Duodenal mucosa (tissue), 2 donors: ENCODE measurements at regions not wholly inside any gene's neighbourhood (a gene's known extent, or its start where the extent isn't known, plus 50 kb on each side); places are given as distances from the start of the nearest gene placed in this dataset.

Experiments used
- H3K27ac ChIP-seq: one replicate; pipeline ENCODE4 v1.7.0; 2013; ENCODE audit warnings: low read depth, low read length
- H3K27me3 ChIP-seq, 2 donors: one replicate each; pipeline ENCODE4 v1.7.0; 2013; ENCODE audit warnings: low read length in 2 of 2, control low read depth in 1 of 2; ENCODE audit not compliant: insufficient read depth in 2 of 2, control insufficient read depth in 1 of 2
- H3K36me3 ChIP-seq, 2 donors: one replicate each; pipeline ENCODE4 v1.7.0; 2013; ENCODE audit warnings: low read length in 2 of 2, control low read depth in 1 of 2; ENCODE audit not compliant: insufficient read depth in 2 of 2, control insufficient read depth in 1 of 2
- H3K4me1 ChIP-seq, 2 donors: one replicate each; pipeline ENCODE4 v1.7.0; 2013; ENCODE audit warnings: low read length in 2 of 2, control low read depth in 1 of 2; ENCODE audit not compliant: insufficient read depth in 2 of 2, control insufficient read depth in 1 of 2
- H3K4me3 ChIP-seq, 2 donors: one replicate each; pipeline ENCODE4 v1.7.0; 2013; ENCODE audit warnings: low read length in 2 of 2, low read depth in 1 of 2
- H3K9ac ChIP-seq, 2 donors: one replicate each; pipeline ENCODE4 v1.7.0; 2013; ENCODE audit warnings: low read length in 2 of 2, low read depth in 1 of 2
- H3K9me3 ChIP-seq, 2 donors: one replicate each; pipeline ENCODE4 v1.7.0; 2013; ENCODE audit warnings: low read length in 2 of 2, control low read depth in 1 of 2; ENCODE audit not compliant: control insufficient read depth in 1 of 2

DNA sequence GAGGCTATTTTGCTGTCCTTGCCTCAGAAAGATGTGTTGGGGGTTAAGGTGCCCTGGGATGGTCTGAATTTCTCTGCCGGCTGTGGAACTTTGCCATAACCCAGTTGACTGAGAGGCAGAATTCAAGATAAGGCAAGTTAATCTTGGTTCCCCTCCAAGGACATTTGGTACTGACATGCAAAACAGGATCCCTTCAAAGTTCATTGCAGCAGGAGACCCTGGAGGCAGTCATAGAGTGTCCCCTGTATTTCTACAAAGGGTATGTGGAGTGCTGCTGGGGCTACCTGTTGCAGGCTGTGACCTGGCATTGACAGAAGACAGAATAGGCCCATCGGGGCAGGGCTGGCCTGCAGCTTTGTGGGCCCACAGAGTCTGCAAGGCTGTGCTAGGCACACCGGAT, 135.6 kb upstream of the IRX3 start:
- no peak overlapping the region for H3K27ac ChIP-seq
- no peaks in the 10 kb centered on the region for H3K27me3 ChIP-seq
- no peak overlapping the region for H3K9ac ChIP-seq
- H3K4me3 ChIP-seq = no peak overlapping the region
- no peaks in the 10 kb centered on the region for H3K36me3 ChIP-seq
- H3K9me3 ChIP-seq = no peaks in the 10 kb centered on the region
- H3K4me1 ChIP-seq = no peaks in the 10 kb centered on the region

DNA sequence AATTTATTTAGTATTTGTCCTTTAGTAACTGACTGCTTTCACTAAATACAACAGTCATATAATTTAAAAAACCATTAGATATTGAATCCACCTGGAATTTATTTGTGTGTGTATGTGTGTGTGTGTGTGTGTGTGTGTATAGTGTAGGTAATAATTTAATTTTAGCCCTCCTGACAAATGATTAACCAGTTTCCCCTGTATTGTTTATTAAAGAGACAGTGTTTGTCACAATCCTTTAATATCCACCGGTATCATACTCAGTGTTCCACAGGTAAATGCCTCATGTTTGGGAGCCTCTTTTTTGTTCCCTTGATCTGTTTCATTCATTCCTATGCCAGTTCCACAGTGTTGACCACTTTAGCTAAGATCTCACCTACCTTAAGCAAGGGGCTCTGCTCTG, 134.6 kb upstream of the IRX3 start:
- Histone ChIP-seq H3K27ac (no peak overlapping the region), H3K9ac (no peak overlapping the region)

GRCh38 chr16:54418903-54419302, 132.3 kb upstream of the IRX3 start:
- H3K4me1 ChIP-seq = no peaks in the 10 kb centered on the region
- H3K9me3 ChIP-seq = no peaks in the 10 kb centered on the region
- no peaks in the 10 kb centered on the region for H3K36me3 ChIP-seq
- H3K27me3 ChIP-seq = no peaks in the 10 kb centered on the region
- H3K9ac ChIP-seq = no peak overlapping the region
- H3K27ac ChIP-seq = no peak overlapping the region
- H3K4me3 ChIP-seq = no peak overlapping the region

More for the DNA sequence above, 134.6 kb upstream of the IRX3 start:
- Histone ChIP-seq H3K27me3 (no peaks in the 10 kb centered on the region), H3K4me3 (no peak overlapping the region), H3K4me1 (no peaks in the 10 kb centered on the region), H3K36me3 (no peaks in the 10 kb centered on the region), H3K9me3 (no peaks in the 10 kb centered on the region)

DNA sequence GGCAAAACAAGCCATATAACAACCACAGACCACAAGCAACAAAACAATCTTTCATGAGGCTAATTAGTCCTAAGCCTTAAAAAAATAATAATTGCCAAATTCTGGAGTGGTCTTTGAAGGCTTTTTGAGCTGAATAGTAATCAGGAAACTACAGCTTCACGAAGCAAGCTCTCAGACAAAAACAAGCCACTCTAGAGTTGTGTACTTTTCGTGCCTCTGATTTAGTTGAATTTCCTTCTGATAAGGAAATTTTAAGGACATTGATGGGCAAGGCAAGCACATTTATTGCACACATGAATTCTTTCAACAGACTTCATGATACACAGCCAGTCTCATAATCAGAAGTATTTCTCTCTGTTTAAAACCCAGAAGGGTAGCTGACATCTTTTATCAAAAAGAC, 130.8 kb upstream of the IRX3 start:
- H3K27ac ChIP-seq = no peak overlapping the region
- no peaks in the 10 kb centered on the region for H3K36me3 ChIP-seq
- H3K9me3 ChIP-seq = no peaks in the 10 kb centered on the region
- H3K4me1 ChIP-seq = no peaks in the 10 kb centered on the region
- H3K27me3 ChIP-seq = peaks cover 0 to 7% of the 10 kb centered on the region in 2 donors
- no peak overlapping the region for H3K9ac ChIP-seq
- no peak overlapping the region for H3K4me3 ChIP-seq

- Histone ChIP-seq H3K27ac (no peak overlapping the region), H3K4me1 (no peaks in the 10 kb centered on the region), H3K9ac (no peak overlapping the region), H3K36me3 (no peaks in the 10 kb centered on the region), H3K9me3 (no peaks in the 10 kb centered on the region), H3K27me3 (peaks cover 0 to 12% of the 10 kb centered on the region in 2 donors), H3K4me3 (no peak overlapping the region)
Measured at GRCh38 chr16:54414671-54415070, 128.1 kb upstream of the IRX3 start.

GRCh38 chr16:54412777-54413455, 126.3 kb upstream of the IRX3 start:
- no peak overlapping the region for H3K27ac ChIP-seq
- peaks cover 0 to 12% of the 10 kb centered on the region in 2 donors for H3K27me3 ChIP-seq
- H3K4me1 ChIP-seq = no peaks in the 10 kb centered on the region
- H3K9ac ChIP-seq = no peak overlapping the region
- no peak overlapping the region for H3K4me3 ChIP-seq
- no peaks in the 10 kb centered on the region for H3K9me3 ChIP-seq
- no peaks in the 10 kb centered on the region for H3K36me3 ChIP-seq

DNA sequence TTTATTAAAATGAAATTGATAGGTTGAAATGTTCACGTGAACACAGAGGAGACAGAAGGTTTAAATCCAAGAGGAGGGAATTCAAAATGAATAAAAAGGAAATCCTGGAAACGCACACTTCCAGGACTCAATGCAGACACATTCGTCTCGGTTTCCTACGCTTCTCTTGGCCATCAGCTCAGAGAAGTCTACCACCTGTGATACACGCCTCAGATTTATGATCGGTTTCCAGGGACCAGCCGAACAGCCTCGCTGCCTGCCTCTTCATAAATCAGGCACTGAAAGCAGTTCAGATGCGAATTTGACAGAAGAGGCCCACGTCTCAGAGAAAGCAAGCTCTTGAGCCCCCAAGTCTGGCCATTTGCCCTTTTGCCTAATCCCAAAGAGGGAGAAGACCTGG, 125.5 kb upstream of the IRX3 start:
- H3K27ac ChIP-seq = no peak overlapping the region
- H3K9me3 ChIP-seq = no peaks in the 10 kb centered on the region
- no peak overlapping the region for H3K4me3 ChIP-seq
- peaks cover 0 to 12% of the 10 kb centered on the region in 2 donors for H3K27me3 ChIP-seq
- no peaks in the 10 kb centered on the region for H3K36me3 ChIP-seq
- no peak overlapping the region for H3K9ac ChIP-seq
- no peaks in the 10 kb centered on the region for H3K4me1 ChIP-seq

DNA sequence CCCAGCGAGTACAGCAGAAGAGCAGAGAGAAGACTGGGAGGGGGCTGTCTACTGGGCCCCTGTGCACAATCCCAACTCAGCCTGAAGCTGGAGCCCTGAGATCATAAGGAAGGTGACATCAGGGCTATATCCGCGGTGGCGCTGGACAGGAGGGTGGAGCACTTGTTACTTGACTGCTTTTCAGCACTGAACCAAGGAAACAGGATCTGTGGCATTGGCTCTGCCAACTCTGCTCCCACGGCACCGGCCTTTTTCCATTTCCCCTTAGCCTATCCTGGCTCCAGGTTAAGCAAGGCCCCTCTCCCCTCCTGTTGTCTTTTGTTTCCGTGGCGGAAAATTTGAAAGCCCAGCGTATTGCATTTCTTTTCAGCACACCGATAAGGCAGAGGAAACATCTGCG, 125.0 kb upstream of the IRX3 start:
- Histone ChIP-seq H3K27me3 (peaks cover 0 to 12% of the 10 kb centered on the region in 2 donors), H3K9ac (no peak overlapping the region), H3K4me1 (no peaks in the 10 kb centered on the region), H3K27ac (no peak overlapping the region), H3K4me3 (no peak overlapping the region), H3K36me3 (no peaks in the 10 kb centered on the region), H3K9me3 (no peaks in the 10 kb centered on the region)

GRCh38 chr16:54409982-54410381, 123.4 kb upstream of the IRX3 start:
- Histone ChIP-seq H3K4me1 (no peaks in the 10 kb centered on the region), H3K27me3 (peaks cover 0 to 12% of the 10 kb centered on the region in 2 donors), H3K4me3 (no peak overlapping the region), H3K27ac (no peak overlapping the region), H3K9ac (no peak overlapping the region), H3K36me3 (no peaks in the 10 kb centered on the region), H3K9me3 (no peaks in the 10 kb centered on the region)

- H3K27me3 ChIP-seq = peaks cover 0 to 5% of the 10 kb centered on the region in 2 donors
- H3K27ac ChIP-seq = no peak overlapping the region
- no peak overlapping the region for H3K4me3 ChIP-seq
- H3K4me1 ChIP-seq = no peaks in the 10 kb centered on the region
- no peaks in the 10 kb centered on the region for H3K36me3 ChIP-seq
- no peak overlapping the region for H3K9ac ChIP-seq
- no peaks in the 10 kb centered on the region for H3K9me3 ChIP-seq
Measured at GRCh38 chr16:54407596-54407995, 121.0 kb upstream of the IRX3 start.

- Histone ChIP-seq H3K27ac (no peak overlapping the region), H3K27me3 (no peaks in the 10 kb centered on the region), H3K9ac (no peak overlapping the region), H3K9me3 (no peaks in the 10 kb centered on the region), H3K4me3 (no peak overlapping the region), H3K4me1 (no peaks in the 10 kb centered on the region), H3K36me3 (no peaks in the 10 kb centered on the region)
Measured at GRCh38 chr16:54405478-54405877, 118.9 kb upstream of the IRX3 start.
